HCT116 (cell line): ENCODE measurements at regions not wholly inside any gene's neighbourhood (a gene's known extent, or its start where the extent isn't known, plus 50 kb on each side); places are given as distances from the start of the nearest gene placed in this dataset.

Source experiments
- ATAC-seq: fragments of 200-7000 bp; cut with Tn5 transposase; 2 replicates; pipeline ENCODE4 v1.9.1; 2020; ENCODE audit warnings: mild to moderate bottlenecking, moderate library complexity
- BruUV-seq: library from RNA; stranded (reverse); fragments of 400-500 nt; replicated peaks from 2 replicates; lab custom pipeline; 2021; lab: Mats Ljungman, UMichigan
- CTCF ChIA-PET: fragments of 300-600 bp; sonication (Branson Sonifier 250); formaldehyde crosslinking; loops from one replicate; lab custom pipeline; 2021; ENCODE audit warnings: antibody characterized with exemption; lab: Charles Lee
- POLR2A ChIA-PET: fragments of 300-600, 350-600 bp; sonication (Branson Sonifier 250); formaldehyde crosslinking; loops from one replicate; lab custom pipeline; 2021; ENCODE audit warnings: antibody characterized with exemption; lab: Charles Lee
- RAD21 ChIA-PET, 2 experiments: fragments of 300-600 bp; sonication (Branson Sonifier 250); formaldehyde crosslinking; loops; one replicate each; lab custom pipeline; 2023; ENCODE audit warnings: low total read pairs in 2 of 2; ENCODE audit not compliant: uncharacterized antibody in 2 of 2, unreplicated experiment in 2 of 2, low non-redundant PET in 1 of 2; lab: Charles Lee
- DNase-seq: peaks from one replicate; pipeline ENCODE4 v3.0.0-alpha.2; 2010; ENCODE audit warnings: low read depth, low spot score
- H2AFZ ChIP-seq: fragments of 200-600 bp; shearing (Covaris generic), sonication (generic); 2 replicates; pipeline ENCODE4 v1.6.1; 2017; ENCODE audit warnings: low read depth, mixed run types, mixed read lengths, antibody characterized with exemption, low read length; ENCODE audit not compliant: poor library complexity, severe bottlenecking
- H3K27ac ChIP-seq: 2 replicates; pipeline ENCODE4 v1.5.1; 2012; ENCODE audit warnings: low read depth, low read length
- H3K27me3 ChIP-seq: fragments of 200-600 bp; sonication (generic); 2 replicates; pipeline ENCODE4 v1.6.1; 2016; ENCODE audit warnings: mixed run types, low read length, mixed read lengths; ENCODE audit not compliant: insufficient read depth
- H3K36me3 ChIP-seq, 2 experiments: fragments of 200-500 bp in 1 of 2; fragments of 200-600 bp in 1 of 2; sonication (Bioruptor generic) in 1 of 2; sonication (generic) in 1 of 2; 2 replicates each; pipeline versions ENCODE4 v1.5.1 to v1.6.1; 2014 to 2016; ENCODE audit warnings: low read length in 2 of 2, inconsistent platforms in 1 of 2, mixed read lengths in 1 of 2, mixed run types in 1 of 2; ENCODE audit not compliant: insufficient read depth in 2 of 2, control insufficient read depth in 1 of 2
- H3K4me1 ChIP-seq, 2 experiments: fragments of 200-600 bp in 1 of 2; sonication (generic) in 1 of 2; 2 replicates each; pipeline versions ENCODE4 v1.5.1 to v1.6.1; 2012 to 2017; ENCODE audit warnings: low read length in 2 of 2, inconsistent platforms in 1 of 2, mild to moderate bottlenecking in 1 of 2, mixed read lengths in 1 of 2, mixed run types in 1 of 2, moderate library complexity in 1 of 2; ENCODE audit not compliant: insufficient read depth in 2 of 2, control insufficient read depth in 1 of 2
- H3K4me2 ChIP-seq: fragments of 200-600 bp; sonication (generic); 2 replicates; pipeline ENCODE4 v1.6.1; 2017; ENCODE audit warnings: mixed run types, low read length, mixed read lengths
- H3K4me3 ChIP-seq, 2 experiments: fragments of 200-600 bp in 1 of 2; sonication (generic) in 1 of 2; replicated peaks in 1 of 2; 2 replicates each; pipeline ENCODE4 v1.5.1; 2011 to 2016; ENCODE audit warnings: low read length in 2 of 2, control low read depth in 1 of 2, low read depth in 1 of 2, mild to moderate bottlenecking in 1 of 2, mixed read lengths in 1 of 2, mixed run types in 1 of 2
- H3K79me2 ChIP-seq: fragments of 200-600 bp; sonication (generic); 2 replicates; pipeline ENCODE4 v1.6.1; 2017; ENCODE audit warnings: mild to moderate bottlenecking, mixed run types, low read length, moderate library complexity, mixed read lengths; ENCODE audit not compliant: insufficient read depth
- H3K9ac ChIP-seq: fragments of 200-600 bp; sonication (generic); 2 replicates; pipeline ENCODE4 v1.6.1; 2016; ENCODE audit warnings: low read length, mixed read lengths
- H3K9me2 ChIP-seq: fragments of 200-600 bp; sonication (generic), shearing (Covaris generic); 2 replicates; pipeline ENCODE4 v1.6.1; 2017; ENCODE audit warnings: mixed run types, mild to moderate bottlenecking, moderate library complexity; ENCODE audit not compliant: insufficient read depth
- H3K9me3 ChIP-seq, 2 experiments: fragments of 200-500 bp in 1 of 2; fragments of 200-600 bp in 1 of 2; sonication (Bioruptor generic) in 1 of 2; sonication (generic) in 1 of 2; 2 replicates each; pipeline ENCODE4 v1.6.1; 2014 to 2017; ENCODE audit warnings: low read length in 2 of 2, mixed read lengths in 2 of 2, inconsistent platforms in 1 of 2, low read depth in 1 of 2, mild to moderate bottlenecking in 1 of 2, mixed run types in 1 of 2, moderate library complexity in 1 of 2; ENCODE audit not compliant: control insufficient read depth in 1 of 2, insufficient read depth in 1 of 2
- H4K20me1 ChIP-seq: fragments of 200-600 bp; sonication (generic), shearing (Covaris generic); 2 replicates; pipeline ENCODE4 v1.6.1; 2017; ENCODE audit warnings: mixed run types, mild to moderate bottlenecking, moderate library complexity; ENCODE audit not compliant: insufficient read depth
- ATF3 ChIP-seq: IDR thresholded peaks from 2 replicates; pipeline ENCODE4 v1.6.1; 2012
- CBX3 ChIP-seq: IDR thresholded peaks from 2 replicates; pipeline ENCODE4 v1.6.1; 2012; ENCODE audit warnings: low read depth
- CEBPB ChIP-seq: IDR thresholded peaks from 2 replicates; pipeline ENCODE4 v1.6.1; 2012; ENCODE audit warnings: low read depth
- EGR1 ChIP-seq: IDR thresholded peaks from 2 replicates; pipeline ENCODE4 v1.6.1; 2012; ENCODE audit warnings: low read depth
- EZH2phosphoT487 ChIP-seq: fragments of 200-600 bp; IDR thresholded peaks from 2 replicates; pipeline ENCODE4 v1.6.1; 2018; ENCODE audit warnings: antibody characterized with exemption, borderline replicate concordance
- FOSL1 ChIP-seq: IDR thresholded peaks from 2 replicates; pipeline ENCODE4 v1.6.1; 2012; ENCODE audit warnings: low read depth
- POLR2AphosphoS5 ChIP-seq: IDR thresholded peaks from 2 replicates; pipeline ENCODE4 v1.6.1; 2011; ENCODE audit warnings: mild to moderate bottlenecking, low read depth, low read length, moderate library complexity
- REST ChIP-seq: IDR thresholded peaks from 2 replicates; pipeline ENCODE4 v1.6.1; 2012; ENCODE audit warnings: low read depth
- SRF ChIP-seq: IDR thresholded peaks from 2 replicates; pipeline ENCODE4 v1.6.1; 2012; ENCODE audit warnings: low read depth
- TCF7L2 ChIP-seq: IDR thresholded peaks from 2 replicates; pipeline ENCODE4 v1.7.0; 2011; ENCODE audit warnings: borderline replicate concordance, inconsistent platforms; ENCODE audit not compliant: insufficient read depth, insufficient read length; ENCODE audit errors: extremely low read depth
- ZFX ChIP-seq: fragments of 450-650 bp; IDR thresholded peaks from 2 replicates; pipeline ENCODE4 v1.6.1; 2017
- intact Hi-C: fragments of 100-400 bp; cut with micrococcal nuclease; formaldehyde crosslinking; loops from 2 replicates; pipeline ENCODE4 v1.10.0; 2022
- TF ChIP-seq, protein P1 (sequence below): IDR thresholded peaks from 2 replicates; pipeline ENCODE4 v1.6.1; 2011; ENCODE audit warnings: mild to moderate bottlenecking, low read length, moderate library complexity; ENCODE audit not compliant: insufficient replicate concordance; ENCODE audit errors: extremely low read depth

GRCh38 chr9:22740781-22741180, 294.2 kb downstream of the DMRTA1 start:
- CTCF ChIA-PET = no interaction called here
- intact Hi-C loops = no loop called here
- H3K27me3 ChIP-seq = no peaks in the 10 kb centered on the region
- DNase-seq = no peak
- H3K79me2 ChIP-seq = no peaks in the 10 kb centered on the region
- POLR2A ChIA-PET = no interaction called here
- RAD21 ChIA-PET = no interaction called here
- H4K20me1 ChIP-seq = no peaks in the 10 kb centered on the region
- H3K36me3 ChIP-seq = no peaks in the 10 kb centered on the region
- H3K27ac ChIP-seq = no peak overlapping the region
- no peak overlapping the region for H2AFZ ChIP-seq
- H3K4me1 ChIP-seq = no peaks in the 10 kb centered on the region
- no peak for ATAC-seq
- no peak overlapping the region for H3K9ac ChIP-seq
- no TSS peak for BruUV-seq
- no peaks in the 10 kb centered on the region; a peak in 1 of 4 replicates for H3K9me3 ChIP-seq
- H3K9me2 ChIP-seq = no peaks in the 10 kb centered on the region
- H3K4me2 ChIP-seq = no peak overlapping the region
- H3K4me3 ChIP-seq = no peak overlapping the region
- no peak for TF ChIP-seq TCF7L2
- TF ChIP-seq EGR1 = no peak
- no peak for TF ChIP-seq FOSL1
- no peak for TF ChIP-seq SRF
- no peak for TF ChIP-seq POLR2AphosphoS5
- no peak for TF ChIP-seq ZFX
- TF ChIP-seq CEBPB = no peak
- no peak for TF ChIP-seq ATF3
- no peak for TF ChIP-seq EZH2phosphoT487
- no peak for TF ChIP-seq REST
- TF ChIP-seq, protein P1, sequence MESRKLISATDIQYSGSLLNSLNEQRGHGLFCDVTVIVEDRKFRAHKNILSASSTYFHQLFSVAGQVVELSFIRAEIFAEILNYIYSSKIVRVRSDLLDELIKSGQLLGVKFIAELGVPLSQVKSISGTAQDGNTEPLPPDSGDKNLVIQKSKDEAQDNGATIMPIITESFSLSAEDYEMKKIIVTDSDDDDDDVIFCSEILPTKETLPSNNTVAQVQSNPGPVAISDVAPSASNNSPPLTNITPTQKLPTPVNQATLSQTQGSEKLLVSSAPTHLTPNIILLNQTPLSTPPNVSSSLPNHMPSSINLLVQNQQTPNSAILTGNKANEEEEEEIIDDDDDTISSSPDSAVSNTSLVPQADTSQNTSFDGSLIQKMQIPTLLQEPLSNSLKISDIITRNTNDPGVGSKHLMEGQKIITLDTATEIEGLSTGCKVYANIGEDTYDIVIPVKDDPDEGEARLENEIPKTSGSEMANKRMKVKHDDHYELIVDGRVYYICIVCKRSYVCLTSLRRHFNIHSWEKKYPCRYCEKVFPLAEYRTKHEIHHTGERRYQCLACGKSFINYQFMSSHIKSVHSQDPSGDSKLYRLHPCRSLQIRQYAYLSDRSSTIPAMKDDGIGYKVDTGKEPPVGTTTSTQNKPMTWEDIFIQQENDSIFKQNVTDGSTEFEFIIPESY = no peak
- TF ChIP-seq CBX3 = no peak
